ENCODE measurements at regions not wholly inside any gene's neighbourhood (a gene's known extent, or its start where the extent isn't known, plus 50 kb on each side); places are given as distances from the start of the nearest gene placed in this dataset.
A peak's percentile ranks its signal among the peaks of the same experiment; 100 is the strongest.

- DNase-seq (ENCODE audit: low spot score), result no peak
Measured at GRCh38 chr14:22477569-22478194, 111.3 kb downstream of the DAD1 start.

GRCh38 chr14:22476887-22477286 is 112.1 kb downstream of the DAD1 start:
- no peak for DNase-seq (ENCODE audit: low spot score)

GRCh38 chr14:22476005-22476751 is 112.8 kb downstream of the DAD1 start:
- DNase-seq (ENCODE audit: low spot score), result no peak

- DNase-seq (ENCODE audit: low spot score), result no peak
Measured at GRCh38 chr14:22475381-22475780, 113.6 kb downstream of the DAD1 start.

- no peak for DNase-seq (ENCODE audit: low spot score)
Measured at GRCh38 chr14:22474730-22475351, 114.2 kb downstream of the DAD1 start.

- DNase-seq (ENCODE audit: low spot score), result peak; percentile 51
Measured at GRCh38 chr14:22472935-22473854, 115.8 kb downstream of the DAD1 start.

GRCh38 chr14:22472466-22472865 is 116.6 kb downstream of the DAD1 start:
- DNase-seq (ENCODE audit: low spot score), result no peak

GRCh38 chr14:22471545-22472121 is 117.4 kb downstream of the DAD1 start:
- DNase-seq (ENCODE audit: low spot score), result no peak

- no peak for DNase-seq (ENCODE audit: low spot score)
Measured at GRCh38 chr14:22469538-22470303, 119.3 kb downstream of the DAD1 start.

GRCh38 chr14:22468830-22469229 is 120.2 kb downstream of the DAD1 start:
- DNase-seq (ENCODE audit: low spot score), result no peak

- no peak for DNase-seq (ENCODE audit: low spot score)
Measured at GRCh38 chr14:22466491-22466890, 122.5 kb downstream of the DAD1 start.

- DNase-seq (ENCODE audit: low spot score), result no peak
Measured at GRCh38 chr14:22465201-22465840, 123.7 kb downstream of the DAD1 start.

- no peak for DNase-seq (ENCODE audit: low spot score)
Measured at GRCh38 chr14:22464422-22465142, 124.4 kb downstream of the DAD1 start.

- DNase-seq (ENCODE audit: low spot score), result no peak
Measured at GRCh38 chr14:22463763-22464173, 125.3 kb downstream of the DAD1 start.

- no peak for DNase-seq (ENCODE audit: low spot score)
Measured at GRCh38 chr14:22462923-22463322, 126.1 kb downstream of the DAD1 start.

- no peak for DNase-seq (ENCODE audit: low spot score)
Measured at GRCh38 chr14:22460461-22461195, 128.4 kb downstream of the DAD1 start.

- DNase-seq (ENCODE audit: low spot score), result no peak
Measured at GRCh38 chr14:22458737-22459136, 130.3 kb downstream of the DAD1 start.

GRCh38 chr14:22456998-22457594 is 131.9 kb downstream of the DAD1 start:
- no peak for DNase-seq (ENCODE audit: low spot score)

- DNase-seq (ENCODE audit: low spot score), result no peak
Measured at GRCh38 chr14:22456421-22456820, 132.6 kb downstream of the DAD1 start.
